Upper lobe of left lung (tissue), 6 donors: ENCODE measurements at regions not wholly inside any gene's neighbourhood (a gene's known extent, or its start where the extent isn't known, plus 50 kb on each side); places are given as distances from the start of the nearest gene placed in this dataset.

Experiments used
- ATAC-seq, 2 donors: fragments of 200-7000 bp; cut with Tn5 transposase; one replicate each; pipeline ENCODE4 v1.9.1; 2022; ENCODE audit warnings: mild to moderate bottlenecking in 2 of 2, moderate library complexity in 2 of 2; ENCODE audit not compliant: low FRiP score in 2 of 2
- DNase-seq, 2 donors: peaks; one replicate each; pipeline ENCODE4 v3.0.0-alpha.2; 2019 to 2020
- H3K27ac ChIP-seq, 4 donors: fragments of 200-600 bp; sonication (generic); one replicate each; pipeline ENCODE4 v1.5.1; 2016 to 2019
- H3K27me3 ChIP-seq, 4 donors: fragments of 200-600 bp; sonication (generic); one replicate each; pipeline ENCODE4 v1.5.1; 2017 to 2019
- H3K36me3 ChIP-seq, 4 donors: fragments of 200-600 bp; sonication (generic); one replicate each; pipeline ENCODE4 v1.5.1; 2016 to 2019
- H3K4me1 ChIP-seq, 4 donors: fragments of 200-600 bp; sonication (generic); one replicate each; pipeline ENCODE4 v1.5.1; 2018 to 2019
- H3K4me3 ChIP-seq, 4 donors: fragments of 200-600 bp; sonication (generic); one replicate each; pipeline ENCODE4 v1.5.1; 2017 to 2019; ENCODE audit warnings: mild to moderate bottlenecking in 2 of 4, moderate library complexity in 1 of 4
- H3K9me3 ChIP-seq, 4 donors: fragments of 200-600 bp; sonication (generic); one replicate each; pipeline ENCODE4 v1.5.1; 2018 to 2019
- CTCF ChIP-seq, 6 experiments: fragments of 450-650 bp in 4 of 6; fragments of 200-600 bp in 2 of 6; sonication (generic) in 2 of 6; IDR thresholded peaks; one replicate each; pipeline ENCODE4 v1.5.1; 2016 to 2019; ENCODE audit warnings: antibody characterized with exemption in 6 of 6
- EP300 ChIP-seq, 4 donors: sonication (generic); formaldehyde crosslinking; IDR thresholded peaks; one replicate each; pipeline ENCODE4 v1.5.1; 2017; ENCODE audit warnings: antibody characterized with exemption in 4 of 4, control low read depth in 2 of 4
- POLR2A ChIP-seq, 4 donors: fragments of 450-650 bp; IDR thresholded peaks; one replicate each; pipeline ENCODE4 v1.5.1; 2016 to 2017; ENCODE audit warnings: antibody characterized with exemption in 4 of 4, mild to moderate bottlenecking in 2 of 4
- POLR2AphosphoS5 ChIP-seq, 2 donors: sonication (generic); formaldehyde crosslinking; IDR thresholded peaks; one replicate each; pipeline ENCODE4 v1.5.1; 2017; ENCODE audit warnings: antibody characterized with exemption in 2 of 2
- WGBS, 2 donors: methylation state at CpG; one replicate each; pipeline ENCODE4 v1.1.5; 2017 to 2018; 5-methylcytosine and 5-hydroxymethylcytosine counted together
- donor health status: DM: no; HTN: no; CAD: no; lungs with moderate emphysema.
- donor health status: DM: no; HTN: yes; CAD: no; lungs with severe emphysema.

GRCh38 chr1:229984310-229984991 lies 82.6 kb upstream of the GALNT2 start:
- ATAC-seq = no peak
- DNase-seq = no peak
- Histone ChIP-seq H3K27me3 (no peaks in the 10 kb centered on the region), H3K9me3 (no peaks in the 10 kb centered on the region), H3K4me3 (no peak overlapping the region), H3K27ac (no peak overlapping the region), H3K36me3 (no peaks in the 10 kb centered on the region), H3K4me1 (no peaks in the 10 kb centered on the region)
- no peak for TF ChIP-seq POLR2A (IDR thresholded peaks at IDR 0.05)
- no peak for TF ChIP-seq POLR2AphosphoS5 (IDR thresholded peaks at IDR 0.05)
- no peak for TF ChIP-seq CTCF (IDR thresholded peaks at IDR 0.05)
- no peak for TF ChIP-seq EP300 (IDR thresholded peaks at IDR 0.05)
- WGBS, 2 donors = 86% methylated on average over 9 of the region's 9 CpGs

- ATAC-seq (no peak), DNase-seq (no peak)
Observed at GRCh38 chr1:229984992-229985612, 81.9 kb upstream of the GALNT2 start.

GRCh38 chr1:229985613-229986010 lies 81.4 kb upstream of the GALNT2 start:
- no peaks in the 10 kb centered on the region for H3K9me3 ChIP-seq
- H3K27me3 ChIP-seq = no peaks in the 10 kb centered on the region
- ATAC-seq (no peak), DNase-seq (no peak)
- WGBS, 2 donors = 57 to 61% methylated on average over 7 of the region's 7 CpGs
- no peaks in the 10 kb centered on the region for H3K36me3 ChIP-seq
- TF ChIP-seq POLR2AphosphoS5 (IDR thresholded peaks at IDR 0.05) = no peak
- TF ChIP-seq POLR2A (IDR thresholded peaks at IDR 0.05) = no peak
- no peak for TF ChIP-seq EP300 (IDR thresholded peaks at IDR 0.05)
- no peak for TF ChIP-seq CTCF (IDR thresholded peaks at IDR 0.05)
- no peaks in the 10 kb centered on the region for H3K4me1 ChIP-seq
- H3K4me3 ChIP-seq = no peak overlapping the region
- H3K27ac ChIP-seq = no peak overlapping the region

More at GRCh38 chr1:229984992-229985612, 81.9 kb upstream of the GALNT2 start:
- H3K4me1 ChIP-seq = no peaks in the 10 kb centered on the region
- no peak overlapping the region for H3K27ac ChIP-seq
- no peaks in the 10 kb centered on the region for H3K27me3 ChIP-seq
- WGBS, 2 donors = 84 to 87% methylated on average over 8 to 9 of the region's 9 CpGs
- no peaks in the 10 kb centered on the region for H3K9me3 ChIP-seq
- no peak for TF ChIP-seq POLR2AphosphoS5 (IDR thresholded peaks at IDR 0.05)
- TF ChIP-seq POLR2A (IDR thresholded peaks at IDR 0.05) = no peak
- no peaks in the 10 kb centered on the region for H3K36me3 ChIP-seq
- H3K4me3 ChIP-seq = no peak overlapping the region

- H3K27ac ChIP-seq = no peak overlapping the region
- no peaks in the 10 kb centered on the region for H3K4me1 ChIP-seq
- no peak for ATAC-seq
- H3K4me3 ChIP-seq = no peak overlapping the region
- WGBS, 2 donors = 68 to 71% methylated on average over 3 of the region's 3 CpGs
- DNase-seq = no peak
- no peaks in the 10 kb centered on the region for H3K27me3 ChIP-seq
- TF ChIP-seq POLR2AphosphoS5 (IDR thresholded peaks at IDR 0.05) = no peak
- H3K9me3 ChIP-seq = no peaks in the 10 kb centered on the region
- no peaks in the 10 kb centered on the region for H3K36me3 ChIP-seq
Observed at GRCh38 chr1:229986737-229987337, 80.2 kb upstream of the GALNT2 start.

- Histone ChIP-seq H3K27me3 (no peaks in the 10 kb centered on the region), H3K9me3 (no peaks in the 10 kb centered on the region), H3K4me1 (no peaks in the 10 kb centered on the region), H3K36me3 (no peaks in the 10 kb centered on the region), H3K27ac (no peak overlapping the region), H3K4me3 (no peak overlapping the region)
- ATAC-seq = no peak
- no peak for TF ChIP-seq POLR2AphosphoS5 (IDR thresholded peaks at IDR 0.05)
- no peak for TF ChIP-seq POLR2A (IDR thresholded peaks at IDR 0.05)
- TF ChIP-seq EP300 (IDR thresholded peaks at IDR 0.05) = no peak
- no peak for TF ChIP-seq CTCF (IDR thresholded peaks at IDR 0.05)
- no peak for DNase-seq
- WGBS, 2 donors = 70 to 81% methylated on average over 6 of the region's 6 CpGs
Observed at GRCh38 chr1:229987953-229988352, 79.1 kb upstream of the GALNT2 start.
